ENCODE measurements at regions not wholly inside any gene's neighbourhood (a gene's known extent, or its start where the extent isn't known, plus 50 kb on each side); places are given as distances from the start of the nearest gene placed in this dataset.

GRCh38 chr13:84845907-84846619 lies 953.2 kb downstream of the SLITRK6 start:
- peaks cover 0 to 4% (median 1%) of the 10 kb centered on the region in 7 donors for H3K9me3 Mint-ChIP-seq
- no peak for DNase-seq
- Histone ChIP-seq H3K36me3 (ENCODE audit: control insufficient read depth, insufficient read depth, low read length) (no peaks in the 10 kb centered on the region), H3K27me3 (ENCODE audit: control insufficient read depth, insufficient read depth, low read length) (no peaks in the 10 kb centered on the region), H3K27ac (ENCODE audit: insufficient read depth, low read length, poor library complexity, severe bottlenecking) (no peak overlapping the region), H3K4me3 (ENCODE audit: low read depth, low read length) (no peak overlapping the region), H3K9me3 (ENCODE audit: control insufficient read depth in 2 of 2, low read length in 2 of 2) (no peaks in the 10 kb centered on the region), H3K4me1 (ENCODE audit: control insufficient read depth, insufficient read depth, low read length, poor library complexity, severe bottlenecking) (no peaks in the 10 kb centered on the region)
- ATAC-seq (ENCODE audit: low read depth in 2 of 2) = no peak
- H3K27ac Mint-ChIP-seq = no peak overlapping the region
- no peaks in the 10 kb centered on the region for H3K4me1 Mint-ChIP-seq
- no peaks in the 10 kb centered on the region for H3K27me3 Mint-ChIP-seq
- no peak overlapping the region for H3K4me3 Mint-ChIP-seq
- no peaks in the 10 kb centered on the region for H3K36me3 Mint-ChIP-seq

- Histone ChIP-seq H3K4me1 (ENCODE audit: control insufficient read depth, insufficient read depth, low read length, poor library complexity, severe bottlenecking) (no peaks in the 10 kb centered on the region), H3K36me3 (ENCODE audit: control insufficient read depth, insufficient read depth, low read length) (no peaks in the 10 kb centered on the region), H3K4me3 (ENCODE audit: low read depth, low read length) (no peak overlapping the region), H3K9me3 (ENCODE audit: control insufficient read depth in 2 of 2, low read length in 2 of 2) (no peaks in the 10 kb centered on the region), H3K27me3 (ENCODE audit: control insufficient read depth, insufficient read depth, low read length) (no peaks in the 10 kb centered on the region), H3K27ac (ENCODE audit: insufficient read depth, low read length, poor library complexity, severe bottlenecking) (no peak overlapping the region)
- ATAC-seq (ENCODE audit: low read depth in 2 of 2) = no peak
- Mint-ChIP-seq H3K4me3 (no peak overlapping the region), H3K9me3 (peaks cover 0 to 4% (median 0%) of the 10 kb centered on the region in 7 donors), H3K27ac (no peak overlapping the region), H3K36me3 (no peaks in the 10 kb centered on the region), H3K27me3 (no peaks in the 10 kb centered on the region), H3K4me1 (no peaks in the 10 kb centered on the region)
- no peak for DNase-seq
Observed at GRCh38 chr13:84844473-84844872, 954.7 kb downstream of the SLITRK6 start.

- no peak overlapping the region for H3K27ac ChIP-seq (ENCODE audit: insufficient read depth, low read length, poor library complexity, severe bottlenecking)
- ATAC-seq (ENCODE audit: low read depth in 2 of 2) (no peak), DNase-seq (no peak)
- H3K4me1 ChIP-seq (ENCODE audit: control insufficient read depth, insufficient read depth, low read length, poor library complexity, severe bottlenecking) = no peaks in the 10 kb centered on the region
- Mint-ChIP-seq H3K36me3 (no peaks in the 10 kb centered on the region), H3K27ac (no peak overlapping the region), H3K4me1 (no peaks in the 10 kb centered on the region), H3K4me3 (no peak overlapping the region), H3K9me3 (peaks cover 0 to 4% (median 0%) of the 10 kb centered on the region in 7 donors), H3K27me3 (no peaks in the 10 kb centered on the region)
- no peaks in the 10 kb centered on the region for H3K9me3 ChIP-seq (ENCODE audit: control insufficient read depth in 2 of 2, low read length in 2 of 2)
- H3K27me3 ChIP-seq (ENCODE audit: control insufficient read depth, insufficient read depth, low read length) = no peaks in the 10 kb centered on the region
- H3K4me3 ChIP-seq (ENCODE audit: low read depth, low read length) = no peak overlapping the region
- no peaks in the 10 kb centered on the region for H3K36me3 ChIP-seq (ENCODE audit: control insufficient read depth, insufficient read depth, low read length)
Observed at GRCh38 chr13:84843368-84843767, 955.9 kb downstream of the SLITRK6 start.

GRCh38 chr13:84834201-84834600 lies 951.9 kb upstream of the SLITRK1 start:
- no peak overlapping the region for H3K4me3 Mint-ChIP-seq
- Histone ChIP-seq H3K4me1 (ENCODE audit: control insufficient read depth, insufficient read depth, low read length, poor library complexity, severe bottlenecking) (no peaks in the 10 kb centered on the region), H3K27me3 (ENCODE audit: control insufficient read depth, insufficient read depth, low read length) (no peaks in the 10 kb centered on the region), H3K27ac (ENCODE audit: insufficient read depth, low read length, poor library complexity, severe bottlenecking) (no peak overlapping the region), H3K4me3 (ENCODE audit: low read depth, low read length) (no peak overlapping the region), H3K36me3 (ENCODE audit: control insufficient read depth, insufficient read depth, low read length) (no peaks in the 10 kb centered on the region), H3K9me3 (ENCODE audit: control insufficient read depth in 2 of 2, low read length in 2 of 2) (peaks cover 0 to 2% of the 10 kb centered on the region in 2 experiments)
- peaks cover 0 to 15% (median 3%) of the 10 kb centered on the region in 7 donors for H3K9me3 Mint-ChIP-seq
- ATAC-seq (ENCODE audit: low read depth in 2 of 2) (no peak), DNase-seq (no peak)
- no peaks in the 10 kb centered on the region for H3K4me1 Mint-ChIP-seq
- H3K27ac Mint-ChIP-seq = no peak overlapping the region
- H3K36me3 Mint-ChIP-seq = no peaks in the 10 kb centered on the region
- no peaks in the 10 kb centered on the region for H3K27me3 Mint-ChIP-seq

GRCh38 chr13:84831666-84832657 lies 949.7 kb upstream of the SLITRK1 start:
- DNase-seq (no peak), ATAC-seq (ENCODE audit: low read depth in 2 of 2) (no peak)
- Mint-ChIP-seq H3K9me3 (peaks cover 0 to 15% (median 3%) of the 10 kb centered on the region in 7 donors), H3K4me3 (no peak overlapping the region), H3K36me3 (no peaks in the 10 kb centered on the region), H3K4me1 (no peaks in the 10 kb centered on the region), H3K27ac (no peak overlapping the region), H3K27me3 (no peaks in the 10 kb centered on the region)
- Histone ChIP-seq H3K27me3 (ENCODE audit: control insufficient read depth, insufficient read depth, low read length) (no peaks in the 10 kb centered on the region), H3K4me3 (ENCODE audit: low read depth, low read length) (no peak overlapping the region), H3K36me3 (ENCODE audit: control insufficient read depth, insufficient read depth, low read length) (no peaks in the 10 kb centered on the region), H3K4me1 (ENCODE audit: control insufficient read depth, insufficient read depth, low read length, poor library complexity, severe bottlenecking) (no peaks in the 10 kb centered on the region), H3K9me3 (ENCODE audit: control insufficient read depth in 2 of 2, low read length in 2 of 2) (peaks cover 0 to 2% of the 10 kb centered on the region in 2 experiments), H3K27ac (ENCODE audit: insufficient read depth, low read length, poor library complexity, severe bottlenecking) (no peak overlapping the region)

- no peak overlapping the region for H3K27ac ChIP-seq (ENCODE audit: insufficient read depth, low read length, poor library complexity, severe bottlenecking)
- no peaks in the 10 kb centered on the region for H3K27me3 ChIP-seq (ENCODE audit: control insufficient read depth, insufficient read depth, low read length)
- Mint-ChIP-seq H3K4me3 (no peak overlapping the region), H3K27me3 (no peaks in the 10 kb centered on the region), H3K36me3 (no peaks in the 10 kb centered on the region), H3K9me3 (peaks cover 0 to 22% (median 7%) of the 10 kb centered on the region in 7 donors), H3K4me1 (no peaks in the 10 kb centered on the region), H3K27ac (no peak overlapping the region)
- no peaks in the 10 kb centered on the region for H3K36me3 ChIP-seq (ENCODE audit: control insufficient read depth, insufficient read depth, low read length)
- H3K9me3 ChIP-seq (ENCODE audit: control insufficient read depth in 2 of 2, low read length in 2 of 2) = no peaks in the 10 kb centered on the region
- ATAC-seq (ENCODE audit: low read depth in 2 of 2) (no peak), DNase-seq (no peak)
- no peaks in the 10 kb centered on the region for H3K4me1 ChIP-seq (ENCODE audit: control insufficient read depth, insufficient read depth, low read length, poor library complexity, severe bottlenecking)
- H3K4me3 ChIP-seq (ENCODE audit: low read depth, low read length) = no peak overlapping the region
Observed at GRCh38 chr13:84823528-84823927, 941.3 kb upstream of the SLITRK1 start.

- Mint-ChIP-seq H3K36me3 (no peaks in the 10 kb centered on the region), H3K4me1 (no peaks in the 10 kb centered on the region), H3K4me3 (no peak overlapping the region), H3K9me3 (peaks cover 2 to 22% (median 8%) of the 10 kb centered on the region in 7 donors), H3K27ac (no peak overlapping the region), H3K27me3 (no peaks in the 10 kb centered on the region)
- Histone ChIP-seq H3K36me3 (ENCODE audit: control insufficient read depth, insufficient read depth, low read length) (no peaks in the 10 kb centered on the region), H3K4me1 (ENCODE audit: control insufficient read depth, insufficient read depth, low read length, poor library complexity, severe bottlenecking) (no peaks in the 10 kb centered on the region), H3K27ac (ENCODE audit: insufficient read depth, low read length, poor library complexity, severe bottlenecking) (no peak overlapping the region), H3K4me3 (ENCODE audit: low read depth, low read length) (no peak overlapping the region), H3K9me3 (ENCODE audit: control insufficient read depth in 2 of 2, low read length in 2 of 2) (no peaks in the 10 kb centered on the region), H3K27me3 (ENCODE audit: control insufficient read depth, insufficient read depth, low read length) (no peaks in the 10 kb centered on the region)
- DNase-seq (no peak), ATAC-seq (ENCODE audit: low read depth in 2 of 2) (no peak)
Observed at GRCh38 chr13:84821261-84821660, 939.0 kb upstream of the SLITRK1 start.
